Endodermal cell (in vitro differentiated cells): ENCODE measurements at regions not wholly inside any gene's neighbourhood (a gene's known extent, or its start where the extent isn't known, plus 50 kb on each side); places are given as distances from the start of the nearest gene placed in this dataset.

Source experiments
- DNase-seq: peaks from one replicate; pipeline ENCODE4 v3.0.0-alpha.2; 2017
- H3K27ac ChIP-seq: 2 replicates; pipeline ENCODE4 v1.5.1; 2013; ENCODE audit warnings: mild to moderate bottlenecking, low read depth, low read length, moderate library complexity
- H3K27me3 ChIP-seq: 2 replicates; pipeline ENCODE4 v1.6.1; 2013; ENCODE audit warnings: mild to moderate bottlenecking, low read length, moderate library complexity; ENCODE audit not compliant: insufficient read depth, control insufficient read depth, poor library complexity, severe bottlenecking
- H3K36me3 ChIP-seq: 2 replicates; pipeline ENCODE4 v1.7.0; 2013; ENCODE audit warnings: mild to moderate bottlenecking, low read length, moderate library complexity; ENCODE audit not compliant: control insufficient read depth, insufficient read depth
- H3K4me1 ChIP-seq: one replicate; pipeline ENCODE4 v1.7.0; 2013; ENCODE audit warnings: low read length; ENCODE audit not compliant: control insufficient read depth, insufficient read depth
- H3K4me3 ChIP-seq: 2 replicates; pipeline ENCODE4 v1.5.1; 2013; ENCODE audit warnings: mild to moderate bottlenecking, low read length, moderate library complexity
- H3K9ac ChIP-seq: 2 replicates; pipeline ENCODE4 v1.6.1; 2013; ENCODE audit warnings: mild to moderate bottlenecking, low read length, moderate library complexity; ENCODE audit not compliant: poor library complexity, severe bottlenecking; ENCODE audit errors: extremely low read depth
- H3K9me3 ChIP-seq: 2 replicates; pipeline ENCODE4 v1.6.1; 2013; ENCODE audit warnings: mild to moderate bottlenecking, low read length, moderate library complexity; ENCODE audit not compliant: control insufficient read depth
- H3K27ac Mint-ChIP-seq: 2 replicates; pipeline ENCODE4 v1.8.0; 2020; ENCODE audit warnings: mixed read lengths
- H3K27me3 Mint-ChIP-seq: 2 replicates; pipeline ENCODE4 v1.8.0; 2021; ENCODE audit warnings: mild to moderate bottlenecking, mixed read lengths; ENCODE audit not compliant: insufficient read depth
- H3K36me3 Mint-ChIP-seq: 2 replicates; pipeline ENCODE4 v1.8.0; 2020; ENCODE audit warnings: low read depth, mixed read lengths
- H3K4me1 Mint-ChIP-seq: 2 replicates; pipeline ENCODE4 v1.8.0; 2020; ENCODE audit warnings: mixed read lengths
- H3K4me3 Mint-ChIP-seq: 2 replicates; pipeline ENCODE4 v1.8.0; 2020; ENCODE audit warnings: mild to moderate bottlenecking, moderate library complexity, mixed read lengths
- H3K9me3 Mint-ChIP-seq: 2 replicates; pipeline ENCODE4 v1.8.0; 2020; ENCODE audit warnings: mild to moderate bottlenecking, mixed read lengths
- CTCF ChIP-seq: fragments of 200-600 bp; sonication (generic); conservative IDR thresholded peaks from 2 replicates; pipeline ENCODE4 v1.5.0; 2021; ENCODE audit warnings: antibody characterized with exemption, mild to moderate bottlenecking
- WGBS, 2 experiments: methylation state at CpG; one replicate each; pipeline versions ENCODE4 v1.1.5 to v1.1.7; 2013; ENCODE audit warnings: missing lambda C conversion rate in 2 of 2, mixed read lengths in 1 of 2; ENCODE audit not compliant: insufficient coverage in 1 of 2, insufficient read length in 1 of 2; 5-methylcytosine and 5-hydroxymethylcytosine counted together

GRCh38 chr10:1807924-1808323 is 70.6 kb upstream of the ADARB2 start:
- H3K27ac Mint-ChIP-seq: no peak overlapping the region
- no peaks in the 10 kb centered on the region for H3K9me3 Mint-ChIP-seq
- no peaks in the 10 kb centered on the region for H3K36me3 ChIP-seq
- H3K4me1 ChIP-seq: no peaks in the 10 kb centered on the region
- no peaks in the 10 kb centered on the region for H3K4me1 Mint-ChIP-seq
- no peak overlapping the region for H3K27ac ChIP-seq
- no peaks in the 10 kb centered on the region for H3K9me3 ChIP-seq
- DNase-seq: no peak
- TF ChIP-seq CTCF: no peak
- H3K36me3 Mint-ChIP-seq: no peaks in the 10 kb centered on the region
- no peak overlapping the region for H3K9ac ChIP-seq
- no peak overlapping the region for H3K4me3 ChIP-seq
- H3K27me3 ChIP-seq: no peaks in the 10 kb centered on the region
- 90 to 94% methylated on average over 20 to 25 of the region's 25 CpGs for WGBS, 2 experiments
- H3K27me3 Mint-ChIP-seq: no peaks in the 10 kb centered on the region
- no peak overlapping the region for H3K4me3 Mint-ChIP-seq

- no peaks in the 10 kb centered on the region for H3K27me3 ChIP-seq
- H3K9me3 ChIP-seq: no peaks in the 10 kb centered on the region
- 87 to 100% methylated on average over 4 to 9 of the region's 9 CpGs for WGBS, 2 experiments
- H3K4me3 ChIP-seq: no peak overlapping the region
- TF ChIP-seq CTCF: no peak
- DNase-seq: no peak
- H3K9me3 Mint-ChIP-seq: no peaks in the 10 kb centered on the region
- H3K4me3 Mint-ChIP-seq: no peak overlapping the region
- H3K27ac ChIP-seq: no peak overlapping the region
- H3K9ac ChIP-seq: no peak overlapping the region
- H3K36me3 ChIP-seq: no peaks in the 10 kb centered on the region
- H3K36me3 Mint-ChIP-seq: no peaks in the 10 kb centered on the region
- H3K27ac Mint-ChIP-seq: no peak overlapping the region
- H3K27me3 Mint-ChIP-seq: no peaks in the 10 kb centered on the region
- no peaks in the 10 kb centered on the region for H3K4me1 Mint-ChIP-seq
- no peaks in the 10 kb centered on the region for H3K4me1 ChIP-seq
Measured at GRCh38 chr10:1807196-1807595, 69.9 kb upstream of the ADARB2 start.

GRCh38 chr10:1802413-1802812 is 65.1 kb upstream of the ADARB2 start:
- H3K4me3 ChIP-seq: no peak overlapping the region

More at GRCh38 chr10:1802413-1802812, 65.1 kb upstream of the ADARB2 start:
- DNase-seq: no peak
- no peaks in the 10 kb centered on the region for H3K4me1 Mint-ChIP-seq
- H3K27me3 Mint-ChIP-seq: no peaks in the 10 kb centered on the region
- 95 to 98% methylated on average over 2 of the region's 2 CpGs for WGBS, 2 experiments
- no peak overlapping the region for H3K4me3 Mint-ChIP-seq
- no peak overlapping the region for H3K9ac ChIP-seq
- H3K36me3 ChIP-seq: no peaks in the 10 kb centered on the region
- H3K27me3 ChIP-seq: no peaks in the 10 kb centered on the region
- H3K36me3 Mint-ChIP-seq: no peaks in the 10 kb centered on the region
- TF ChIP-seq CTCF: no peak
- no peaks in the 10 kb centered on the region for H3K9me3 Mint-ChIP-seq
- no peak overlapping the region for H3K27ac ChIP-seq
- no peaks in the 10 kb centered on the region for H3K4me1 ChIP-seq
- H3K9me3 ChIP-seq: no peaks in the 10 kb centered on the region
- H3K27ac Mint-ChIP-seq: no peak overlapping the region
